ENCODE measurements at regions not wholly inside any gene's neighbourhood (a gene's known extent, or its start where the extent isn't known, plus 50 kb on each side); places are given as distances from the start of the nearest gene placed in this dataset.

- WGBS (ENCODE audit: low lambda C conversion rate, missing lambda C conversion rate): 35% methylated on average over 7 of the region's 7 CpGs
- no peaks in the 10 kb centered on the region for H3K79me2 ChIP-seq
- no peaks in the 10 kb centered on the region for H3K27me3 ChIP-seq
- peak overlapping the region; percentile 66 for H3K4me2 ChIP-seq
- peak; percentile 74 for DNase-seq (ENCODE audit: low spot score)
- no peaks in the 10 kb centered on the region for H4K20me1 ChIP-seq (ENCODE audit: insufficient read depth, poor library complexity, severe bottlenecking)
- no peaks in the 10 kb centered on the region for H3K9me3 ChIP-seq (ENCODE audit: low read depth)
- no peak for TF ChIP-seq EZH2phosphoT487 (IDR thresholded peaks at IDR 0.05; ENCODE audit: low read depth, severe bottlenecking, unreplicated experiment)
- TF ChIP-seq EZH2 (IDR thresholded peaks at IDR 0.05; ENCODE audit: borderline replicate concordance): no peak
- peak; percentile 82 for TF ChIP-seq CTCF (IDR thresholded peaks at IDR 0.05; ENCODE audit: poor library complexity)
- no peaks in the 10 kb centered on the region for H3K9me2 ChIP-seq (replicated peaks; ENCODE audit: insufficient read depth)
- no peaks in the 10 kb centered on the region for H3K36me3 ChIP-seq (replicated peaks; ENCODE audit: insufficient read depth, low read depth)
- H3K27ac ChIP-seq: no peak overlapping the region
- no peak overlapping the region for H3K4me3 ChIP-seq
- peaks cover 4% of the 10 kb centered on the region for H3K4me1 ChIP-seq (ENCODE audit: insufficient read depth)
- no peak overlapping the region for H2AFZ ChIP-seq
These were observed 312.2 kb upstream of the DIAPH2 start for GRCh38 chrX:96372313-96373046.

GRCh38 chrX:96373047-96373355, 311.6 kb upstream of the DIAPH2 start:
- Histone ChIP-seq H3K9me3 (ENCODE audit: low read depth) (no peaks in the 10 kb centered on the region), H3K79me2 (no peaks in the 10 kb centered on the region), H3K9me2 (replicated peaks; ENCODE audit: insufficient read depth) (no peaks in the 10 kb centered on the region), H3K4me2 (no peak overlapping the region), H3K27ac (no peak overlapping the region), H4K20me1 (ENCODE audit: insufficient read depth, poor library complexity, severe bottlenecking) (no peaks in the 10 kb centered on the region), H3K27me3 (no peaks in the 10 kb centered on the region), H3K4me3 (no peak overlapping the region), H3K4me1 (ENCODE audit: insufficient read depth) (peaks cover 4% of the 10 kb centered on the region), H2AFZ (no peak overlapping the region), H3K36me3 (replicated peaks; ENCODE audit: insufficient read depth, low read depth) (no peaks in the 10 kb centered on the region)
- WGBS (ENCODE audit: low lambda C conversion rate, missing lambda C conversion rate): 45% methylated on average over 4 of the region's 4 CpGs
- TF ChIP-seq EZH2 (IDR thresholded peaks at IDR 0.05; ENCODE audit: borderline replicate concordance): no peak
- TF ChIP-seq EZH2phosphoT487 (IDR thresholded peaks at IDR 0.05; ENCODE audit: low read depth, severe bottlenecking, unreplicated experiment): no peak
- no peak for TF ChIP-seq CTCF (IDR thresholded peaks at IDR 0.05; ENCODE audit: poor library complexity)
- DNase-seq (ENCODE audit: low spot score): no peak

GRCh38 chrX:96376266-96376665, 308.4 kb upstream of the DIAPH2 start:
- H3K27me3 ChIP-seq: no peaks in the 10 kb centered on the region
- H3K4me3 ChIP-seq: no peak overlapping the region
- H3K9me2 ChIP-seq (replicated peaks; ENCODE audit: insufficient read depth): no peaks in the 10 kb centered on the region
- H3K9me3 ChIP-seq (ENCODE audit: low read depth): no peaks in the 10 kb centered on the region
- no peaks in the 10 kb centered on the region for H3K79me2 ChIP-seq
- no peak overlapping the region for H3K4me2 ChIP-seq
- no peak overlapping the region for H3K27ac ChIP-seq
- no peaks in the 10 kb centered on the region for H3K36me3 ChIP-seq (replicated peaks; ENCODE audit: insufficient read depth, low read depth)
- no peak overlapping the region for H2AFZ ChIP-seq
- no peak for DNase-seq (ENCODE audit: low spot score)
- no peak for TF ChIP-seq EZH2phosphoT487 (IDR thresholded peaks at IDR 0.05; ENCODE audit: low read depth, severe bottlenecking, unreplicated experiment)
- no peak for TF ChIP-seq EZH2 (IDR thresholded peaks at IDR 0.05; ENCODE audit: borderline replicate concordance)
- no peak for TF ChIP-seq CTCF (IDR thresholded peaks at IDR 0.05; ENCODE audit: poor library complexity)
- WGBS (ENCODE audit: low lambda C conversion rate, missing lambda C conversion rate): 32% methylated on average over 2 of the region's 2 CpGs
- H4K20me1 ChIP-seq (ENCODE audit: insufficient read depth, poor library complexity, severe bottlenecking): no peaks in the 10 kb centered on the region
- H3K4me1 ChIP-seq (ENCODE audit: insufficient read depth): peaks cover 11% of the 10 kb centered on the region
